Right kidney (tissue), 1 donor: ENCODE measurements at regions not wholly inside any gene's neighbourhood (a gene's known extent, or its start where the extent isn't known, plus 50 kb on each side); places are given as distances from the start of the nearest gene placed in this dataset.
"Not testable (repeated sequence)": the region's sequence is repeated elsewhere in the genome, so short reads cannot be mapped to it uniquely, and the experiment has no call there.

ENCODE experiments used
- DNase-seq: peaks from one replicate; pipeline ENCODE4 v3.0.0-alpha.2; 2016

DNA sequence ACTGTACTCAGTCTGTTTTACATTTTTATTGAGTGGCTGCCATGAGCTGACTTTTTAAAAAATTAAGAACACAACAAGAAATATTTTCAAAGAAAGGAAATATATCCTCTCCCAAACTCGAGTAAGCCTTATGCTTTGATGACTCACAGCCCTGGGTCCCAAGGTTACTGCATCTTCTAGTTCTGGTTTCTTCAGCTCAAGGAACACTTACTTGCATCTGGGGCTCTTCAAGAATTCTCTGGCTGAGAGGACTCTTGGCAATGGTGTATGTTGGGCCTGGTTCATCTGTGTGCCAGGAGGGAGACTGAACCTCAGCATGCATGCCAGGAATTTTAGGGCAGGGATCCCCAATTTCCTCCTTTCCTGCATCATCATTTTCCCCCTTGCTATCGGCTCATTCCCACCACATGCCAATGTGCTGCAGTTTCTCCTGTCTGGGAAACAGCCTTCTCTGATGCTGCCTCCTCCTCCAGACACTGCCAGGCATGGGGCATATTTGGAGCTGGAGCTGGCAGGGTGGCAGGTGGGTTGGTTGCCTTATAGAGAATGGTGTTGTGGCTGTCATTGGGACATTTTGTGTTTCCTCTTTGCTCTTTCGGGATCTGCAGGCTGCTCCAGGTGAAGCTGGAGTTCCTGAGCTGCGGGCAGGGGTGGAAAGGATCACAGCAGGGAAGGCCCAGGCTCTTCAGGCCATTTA lies 192.2 kb upstream of the HS6ST1 start:
- DNase-seq: no peak

GRCh38 chr2:128511731-128512378 lies 193.2 kb upstream of the HS6ST1 start:
- no peak for DNase-seq

DNA sequence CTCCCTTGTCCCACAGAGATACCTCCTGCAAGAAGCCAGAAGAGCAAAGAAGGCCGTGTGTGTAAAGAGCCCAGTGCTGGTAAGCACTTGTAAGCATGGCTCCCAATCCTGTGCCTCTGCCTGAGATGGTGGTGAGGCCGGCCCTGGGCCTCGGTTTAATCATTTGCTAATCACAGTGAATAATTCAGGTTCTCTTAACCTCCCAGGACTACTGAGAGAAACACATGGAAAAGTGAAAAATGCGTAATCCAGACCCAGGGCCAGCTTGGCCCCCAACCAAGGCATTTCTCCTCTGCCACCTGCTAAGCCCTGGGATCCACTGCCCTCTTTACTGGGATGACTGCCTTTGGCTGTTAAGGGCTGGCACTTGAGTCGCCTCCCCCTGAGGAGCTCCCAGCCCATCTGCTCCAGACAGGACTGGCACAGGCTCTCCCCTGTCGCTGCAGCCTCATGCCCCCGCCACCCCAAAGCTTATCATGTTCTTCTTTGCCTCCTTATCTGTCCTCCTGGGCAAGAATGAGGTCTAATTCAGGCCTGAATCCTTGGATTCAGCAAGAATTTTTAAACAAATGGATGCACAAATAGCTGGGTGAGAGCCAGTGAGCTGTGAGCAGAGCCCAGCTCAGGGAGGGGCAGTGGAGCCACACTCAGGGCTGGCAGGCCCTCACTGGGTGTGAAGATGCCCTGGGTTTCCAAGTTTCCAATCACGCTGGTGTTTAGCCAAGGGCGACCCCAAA lies 193.9 kb upstream of the HS6ST1 start:
- DNase-seq: no peak

- DNase-seq: no peak
These were observed 194.7 kb upstream of the HS6ST1 start for GRCh38 chr2:128513116-128513960.

DNA sequence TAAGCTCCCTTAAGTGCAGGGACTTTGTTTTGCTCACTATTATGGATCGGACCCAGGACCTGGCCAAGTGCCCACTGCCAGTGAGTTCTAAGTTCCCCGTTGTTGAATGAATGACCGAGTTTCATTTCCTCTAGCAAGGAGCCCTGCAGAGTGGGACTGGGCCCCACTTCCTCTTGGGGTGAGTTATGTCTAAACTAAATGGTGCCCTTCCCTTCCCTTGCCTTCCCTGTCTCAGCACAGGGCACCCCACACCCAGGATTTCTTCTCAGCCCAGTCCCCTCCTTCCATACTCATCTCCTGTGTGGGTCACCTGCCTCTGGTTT lies 195.3 kb upstream of the HS6ST1 start:
- DNase-seq: no peak

DNA sequence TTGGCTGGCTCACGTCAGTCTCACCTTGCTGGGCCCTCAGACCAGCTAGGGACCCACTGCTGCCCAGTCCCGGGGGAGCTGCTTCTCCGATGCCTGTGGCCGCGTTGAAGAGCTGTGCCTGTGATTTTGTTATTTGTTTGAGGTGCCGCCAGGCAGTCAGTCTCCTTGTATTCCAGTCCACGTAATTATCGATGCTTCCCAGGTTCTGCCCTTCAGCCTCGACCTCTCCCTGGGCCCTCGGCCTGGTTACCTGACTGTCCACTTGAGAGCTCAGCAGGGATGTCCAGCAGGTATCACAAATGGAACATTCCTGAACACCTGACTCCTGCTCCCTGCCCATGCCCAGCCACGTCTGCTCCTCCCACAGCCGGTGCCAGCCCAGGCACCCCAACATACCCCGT lies 195.9 kb upstream of the HS6ST1 start:
- DNase-seq: no peak

DNA sequence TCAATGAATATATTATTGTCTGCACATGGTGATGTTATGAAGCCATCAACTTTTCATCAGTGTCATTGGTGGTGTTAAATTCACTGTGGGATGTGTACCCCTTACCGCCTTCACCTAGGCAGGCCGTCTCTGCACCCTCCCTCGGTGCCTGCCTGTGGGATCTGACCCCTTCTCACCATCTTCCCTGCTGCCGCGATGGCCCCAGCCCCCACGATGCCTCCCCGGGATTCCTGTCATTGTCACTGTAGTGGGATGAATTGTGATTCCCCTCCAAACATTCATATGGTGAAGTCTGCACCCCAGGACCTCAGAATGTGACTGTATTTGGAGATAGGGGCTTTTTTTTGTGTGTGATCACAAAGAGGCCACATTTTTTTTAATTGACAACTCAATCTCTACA lies 198.3 kb upstream of the HS6ST1 start:
- DNase-seq: no peak

DNA sequence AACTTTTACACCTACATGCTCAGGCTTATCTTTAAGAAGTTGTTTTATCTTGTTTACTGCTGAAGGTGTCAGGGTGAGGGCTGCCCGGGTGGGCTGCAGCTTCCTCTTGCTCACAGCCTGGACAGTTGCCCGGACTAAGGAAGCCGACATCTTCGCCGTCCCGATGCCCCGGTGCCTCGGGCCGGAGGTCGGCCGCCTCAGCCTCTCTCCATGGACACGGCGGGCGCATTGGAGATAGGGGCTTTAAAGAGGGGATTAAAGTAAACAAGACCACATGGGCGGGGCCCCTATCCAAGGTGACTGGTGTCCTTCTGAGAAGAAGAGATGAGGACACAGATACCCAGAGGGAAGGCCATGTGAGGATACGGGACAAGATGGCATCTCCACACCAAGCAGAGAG lies 200.4 kb upstream of the HS6ST1 start:
- DNase-seq: not testable (repeated sequence)

GRCh38 chr2:128519517-128520215 lies 201.0 kb upstream of the HS6ST1 start:
- no peak for DNase-seq

- no peak for DNase-seq
These were observed 201.7 kb upstream of the HS6ST1 start for GRCh38 chr2:128520340-128520739.

- no peak for DNase-seq
These were observed 202.1 kb upstream of the HS6ST1 start for GRCh38 chr2:128520791-128521190.

DNA sequence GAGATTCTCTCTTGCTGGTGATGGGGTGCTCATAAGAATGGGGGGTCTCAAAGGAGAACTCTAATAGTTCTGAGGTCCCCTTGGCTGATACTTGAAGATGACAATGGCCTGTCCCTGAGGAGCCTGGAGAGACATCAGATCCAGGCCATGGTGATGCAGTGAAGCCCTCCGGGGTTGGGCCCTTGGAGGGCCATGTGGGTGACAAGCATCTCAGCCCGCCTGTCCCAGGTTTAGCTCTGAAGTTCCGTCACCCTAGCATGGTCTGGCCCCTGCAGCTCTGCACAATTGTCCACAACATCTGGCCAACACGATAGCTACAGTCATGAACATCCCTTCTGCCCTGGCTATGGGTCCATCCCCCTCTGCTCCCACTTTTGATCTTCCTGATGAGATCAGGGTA lies 202.8 kb upstream of the HS6ST1 start:
- DNase-seq: no peak

DNA sequence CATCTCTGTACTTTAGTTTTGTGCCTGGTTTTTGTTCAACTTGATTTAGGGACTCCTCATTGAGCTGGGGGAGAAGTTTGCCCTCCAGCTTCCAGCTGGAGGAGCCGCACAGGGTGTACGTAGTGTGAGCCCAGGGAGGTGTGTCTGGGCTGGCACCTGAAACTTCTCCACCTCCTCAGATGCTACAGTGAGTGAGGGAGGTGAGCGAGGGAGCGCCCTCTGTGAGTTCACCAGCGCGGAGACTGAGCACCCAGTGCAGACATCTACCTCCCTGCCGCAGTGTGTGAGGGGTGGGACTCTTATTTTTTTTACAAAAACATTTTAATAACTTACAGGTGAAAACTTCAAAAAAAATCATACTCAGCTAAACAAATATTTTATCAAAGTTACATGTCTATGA lies 204.2 kb upstream of the HS6ST1 start:
- no peak for DNase-seq

DNA sequence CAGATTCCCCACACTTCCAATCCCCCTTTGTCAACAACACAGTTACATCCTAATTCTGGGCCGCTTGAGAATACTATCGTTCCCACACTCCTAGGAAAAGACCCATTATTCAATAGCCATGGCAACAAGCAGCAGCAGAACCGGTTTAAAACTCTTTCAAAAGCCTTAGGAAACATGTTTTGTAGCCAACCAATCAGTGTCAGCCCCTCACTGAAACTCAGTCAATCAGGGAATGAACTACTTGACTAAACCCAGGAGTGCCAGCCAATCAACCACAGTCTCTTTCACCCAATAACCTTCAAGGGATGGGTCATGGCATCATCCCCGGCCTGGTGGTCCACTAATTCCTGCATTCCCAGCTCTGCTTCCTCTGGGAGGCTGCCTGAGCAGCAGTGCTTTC lies 204.8 kb upstream of the HS6ST1 start:
- no peak for DNase-seq

GRCh38 chr2:128524183-128524582 lies 205.5 kb upstream of the HS6ST1 start:
- no peak for DNase-seq

GRCh38 chr2:128525653-128526052 lies 207.0 kb upstream of the HS6ST1 start:
- DNase-seq: no peak

GRCh38 chr2:128526455-128526976 lies 207.8 kb upstream of the HS6ST1 start:
- DNase-seq: no peak

DNA sequence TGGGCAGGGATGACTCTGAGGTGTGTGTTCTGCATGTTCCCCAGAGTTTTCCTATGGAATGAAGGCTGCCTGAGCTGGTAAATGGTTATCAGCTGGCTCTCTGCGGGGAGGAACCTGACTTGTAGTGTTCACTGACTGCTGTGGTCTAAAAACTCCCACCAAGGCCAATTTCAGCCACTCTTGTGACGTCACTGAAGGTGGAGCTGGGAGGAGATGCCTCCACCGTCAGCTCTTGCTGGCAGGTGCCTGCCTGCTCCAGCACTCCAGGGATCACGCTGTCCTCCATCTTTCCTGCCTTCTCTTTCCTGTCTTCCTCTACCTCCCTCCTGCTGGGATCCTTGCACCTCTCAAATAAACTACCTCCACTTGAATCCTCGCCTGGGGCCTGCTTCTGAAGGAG lies 209.5 kb upstream of the HS6ST1 start:
- no peak for DNase-seq

DNA sequence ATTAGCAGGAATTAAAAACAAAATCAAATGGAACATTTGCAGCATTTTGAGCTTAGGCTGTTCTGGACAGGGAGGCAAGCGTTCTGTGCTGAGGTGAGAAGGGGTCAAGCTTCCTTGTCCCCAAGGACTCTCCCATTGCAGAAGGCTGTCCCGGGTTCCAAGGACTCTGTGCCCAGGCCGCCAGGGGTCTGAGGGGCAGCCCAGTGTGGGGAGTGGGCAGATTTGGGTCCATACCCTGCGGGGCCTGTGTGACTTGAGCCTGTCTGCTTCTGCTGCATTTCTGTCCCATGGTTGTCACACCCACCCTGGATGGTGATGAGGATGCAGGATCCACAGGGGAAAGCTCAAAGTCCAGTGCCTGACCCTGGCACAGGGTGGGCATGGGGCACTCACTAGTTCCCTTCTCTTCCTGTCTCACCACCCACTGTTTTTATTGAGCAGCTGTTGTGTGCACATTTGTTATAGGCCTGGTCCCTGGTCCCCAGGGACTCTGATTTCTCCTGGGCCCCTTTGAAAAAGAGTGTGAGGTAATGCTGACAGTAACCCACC lies 211.4 kb upstream of the HS6ST1 start:
- DNase-seq: no peak

DNA sequence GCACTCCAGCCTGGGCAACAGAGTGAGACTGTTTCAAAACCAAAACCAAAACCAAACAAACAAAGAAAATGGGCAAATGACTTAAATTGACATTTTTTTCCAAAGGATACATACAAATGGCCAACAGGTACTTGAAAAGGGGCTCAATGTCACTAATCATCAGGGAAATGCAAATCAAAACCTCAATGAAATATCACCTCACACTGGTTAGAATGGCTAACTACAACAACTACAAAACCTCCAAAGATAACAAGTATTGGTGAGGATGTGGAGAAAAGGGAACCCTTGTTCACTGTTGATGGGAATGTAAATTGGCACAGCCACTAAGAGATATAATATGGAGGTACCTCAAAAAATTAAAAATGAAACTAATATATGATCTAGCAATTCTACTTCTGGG lies 213.2 kb upstream of the HS6ST1 start:
- no peak for DNase-seq

DNA sequence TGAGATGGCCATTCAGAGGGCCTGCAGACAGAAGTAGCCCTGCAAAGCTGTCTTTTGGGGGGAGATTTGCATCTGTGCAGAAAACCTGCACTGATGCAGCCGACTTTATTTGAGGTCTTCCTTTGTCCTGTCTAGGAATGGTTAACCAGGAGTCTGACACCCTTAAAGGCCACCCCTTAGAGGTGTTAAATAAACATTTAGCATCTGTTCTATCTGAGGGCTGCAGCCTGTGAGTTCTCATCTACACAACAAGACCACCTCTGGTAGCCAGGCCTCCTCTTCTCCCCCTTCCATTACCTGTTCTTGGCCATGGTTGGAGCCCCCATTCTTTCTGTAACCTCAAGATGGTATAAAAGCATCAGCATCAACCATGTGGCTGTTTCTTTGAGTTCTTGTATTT lies 214.4 kb upstream of the HS6ST1 start:
- no peak for DNase-seq
